ENCODE measurements at regions not wholly inside any gene's neighbourhood (a gene's known extent, or its start where the extent isn't known, plus 50 kb on each side); places are given as distances from the start of the nearest gene placed in this dataset.

- no peak for TF ChIP-seq CTCF (conservative IDR thresholded peaks at IDR 0.05 in 1 of 2, IDR thresholded peaks at IDR 0.05 in 1 of 2; ENCODE audit: low read depth in 1 of 2, low read length in 2 of 2)
- no peak for TF ChIP-seq EZH2 (IDR thresholded peaks at IDR 0.05; ENCODE audit: low read length, missing control alignments)
Measured at GRCh38 chr18:35822413-35822812, 150.1 kb upstream of the RMP24 start.
